PC-9 (cell line): ENCODE measurements at regions not wholly inside any gene's neighbourhood (a gene's known extent, or its start where the extent isn't known, plus 50 kb on each side); places are given as distances from the start of the nearest gene placed in this dataset.

Experiments used
- BruUV-seq: library from RNA; stranded (reverse); fragments of 400-500 nt; replicated peaks from 2 replicates; lab custom pipeline; 2021; lab: Mats Ljungman, UMichigan
- CTCF ChIA-PET: fragments of 300-600 bp; sonication (Branson Sonifier 250); formaldehyde crosslinking; loops from one replicate; lab custom pipeline; 2022; ENCODE audit warnings: antibody characterized with exemption; lab: Charles Lee
- POLR2A ChIA-PET: fragments of 300-600 bp; sonication (Branson Sonifier 250); formaldehyde crosslinking; loops from one replicate; lab custom pipeline; 2022; ENCODE audit warnings: antibody characterized with exemption; ENCODE audit not compliant: unreplicated experiment; lab: Charles Lee
- DNase-seq, 2 experiments: peaks; one replicate each; pipeline versions ENCODE4 v3.0.0 to v3.0.0-alpha.2; 2015 to 2022; ENCODE audit warnings: mixed read lengths in 1 of 2
- H2AFZ ChIP-seq: fragments of 200-600 bp; sonication (generic); 2 replicates; pipeline ENCODE4 v1.8.1; 2017; ENCODE audit warnings: antibody characterized with exemption
- H3F3A ChIP-seq: fragments of 200-600 bp; sonication (generic); 2 replicates; pipeline ENCODE4 v1.8.1; 2017; ENCODE audit warnings: antibody characterized with exemption, mild to moderate bottlenecking, low read depth; ENCODE audit not compliant: insufficient read depth
- H3K27ac ChIP-seq: fragments of 200-600 bp; sonication (generic); 2 replicates; pipeline ENCODE4 v1.6.1; 2016; ENCODE audit warnings: mixed run types
- H3K27me3 ChIP-seq: fragments of 200-600 bp; sonication (generic); 2 replicates; pipeline ENCODE4 v1.6.1; 2016; ENCODE audit warnings: low read depth, mixed run types; ENCODE audit not compliant: insufficient read depth
- H3K36me3 ChIP-seq: fragments of 200-600 bp; sonication (generic); 2 replicates; pipeline ENCODE4 v1.6.1; 2016; ENCODE audit warnings: low read depth, mixed run types
- H3K4me1 ChIP-seq: fragments of 200-600 bp; sonication (generic); replicated peaks from 2 replicates; pipeline ENCODE4 v1.6.1; 2016; ENCODE audit warnings: mixed run types; ENCODE audit not compliant: insufficient read depth
- H3K4me2 ChIP-seq: fragments of 200-600 bp; sonication (generic); 2 replicates; pipeline ENCODE4 v1.6.1; 2017; ENCODE audit warnings: mixed run types
- H3K4me3 ChIP-seq: fragments of 200-600 bp; sonication (generic); 2 replicates; pipeline ENCODE4 v1.6.1; 2016; ENCODE audit warnings: mixed run types
- H3K79me2 ChIP-seq: fragments of 200-600 bp; sonication (generic); 2 replicates; pipeline ENCODE4 v1.6.1; 2017; ENCODE audit warnings: low read depth, mixed run types
- H3K9me2 ChIP-seq: fragments of 200-600 bp; sonication (generic); 2 replicates; pipeline ENCODE4 v1.8.1; 2017; ENCODE audit warnings: mild to moderate bottlenecking; ENCODE audit not compliant: insufficient read depth
- H3K9me3 ChIP-seq: fragments of 200-600 bp; sonication (generic); 2 replicates; pipeline ENCODE4 v1.8.1; 2016; ENCODE audit warnings: low read depth; ENCODE audit not compliant: insufficient read depth
- H4K20me1 ChIP-seq: fragments of 200-600 bp; sonication (generic); 2 replicates; pipeline ENCODE4 v1.8.1; 2017; ENCODE audit not compliant: insufficient read depth
- CTCF ChIP-seq: fragments of 200-600 bp; sonication (generic); conservative IDR thresholded peaks from 2 replicates; pipeline ENCODE4 v1.6.1; 2017; ENCODE audit warnings: mixed run types, antibody characterized with exemption, mild to moderate bottlenecking, moderate library complexity
- EZH2 ChIP-seq: fragments of 200-600 bp; sonication (generic); IDR thresholded peaks from 2 replicates; pipeline ENCODE4 v1.8.0; 2017; ENCODE audit warnings: antibody characterized with exemption, low read depth
- intact Hi-C: fragments of 100-400 bp; cut with micrococcal nuclease; formaldehyde crosslinking; loops from one replicate; pipeline ENCODE4 v1.10.0; 2022; ENCODE audit not compliant: unreplicated experiment

DNA sequence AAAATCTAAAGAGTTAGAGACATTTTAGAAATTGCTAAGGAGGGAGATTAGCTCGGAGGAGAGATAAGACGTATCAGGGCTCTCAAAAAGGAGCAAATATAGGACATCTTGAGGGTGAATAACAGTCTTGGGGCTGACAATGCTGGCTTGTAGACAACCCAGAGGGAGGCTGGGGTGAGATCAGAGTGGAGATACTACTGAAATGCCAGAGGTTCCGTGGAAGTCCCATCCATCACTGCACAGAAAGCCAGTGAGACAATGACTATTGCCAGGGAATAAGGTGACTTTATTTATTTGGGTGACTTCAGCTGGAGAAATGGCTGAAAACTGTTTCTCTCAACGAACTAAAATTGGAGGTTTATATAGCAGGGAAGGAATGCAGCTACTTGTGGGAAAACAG lies 838.1 kb upstream of the AGA start:
- Histone ChIP-seq H3K27me3 (no peaks in the 10 kb centered on the region), H3K9me3 (no peaks in the 10 kb centered on the region), H3K9me2 (no peaks in the 10 kb centered on the region), H4K20me1 (no peaks in the 10 kb centered on the region), H2AFZ (no peak overlapping the region), H3K36me3 (no peaks in the 10 kb centered on the region), H3K79me2 (no peaks in the 10 kb centered on the region), H3K4me1 (no peaks in the 10 kb centered on the region), H3K4me3 (no peak overlapping the region), H3K27ac (no peak overlapping the region), H3K4me2 (no peak overlapping the region), H3F3A (no peaks in the 10 kb centered on the region)
- BruUV-seq, result no TSS peak
- DNase-seq, result no peak
- ChIA-PET POLR2A (no interaction called here), CTCF (no interaction called here)
- TF ChIP-seq EZH2 (no peak), CTCF (no peak)
- intact Hi-C loops, result no loop called here

GRCh38 chr4:178288462-178288861 lies 846.2 kb upstream of the AGA start:
- no peaks in the 10 kb centered on the region for H3K79me2 ChIP-seq
- no TSS peak for BruUV-seq
- no peak overlapping the region for H3K4me3 ChIP-seq
- H4K20me1 ChIP-seq, result no peaks in the 10 kb centered on the region
- H3K36me3 ChIP-seq, result no peaks in the 10 kb centered on the region
- no peaks in the 10 kb centered on the region for H3K27me3 ChIP-seq
- no peak for DNase-seq
- no peaks in the 10 kb centered on the region for H3K4me1 ChIP-seq
- intact Hi-C loops, result no loop called here
- H3K4me2 ChIP-seq, result no peak overlapping the region
- CTCF ChIA-PET, result no interaction called here
- POLR2A ChIA-PET, result no interaction called here
- no peaks in the 10 kb centered on the region for H3K9me3 ChIP-seq
- no peaks in the 10 kb centered on the region for H3F3A ChIP-seq
- no peak for TF ChIP-seq CTCF
- no peak for TF ChIP-seq EZH2
- H2AFZ ChIP-seq, result no peak overlapping the region
- H3K27ac ChIP-seq, result no peak overlapping the region
- no peaks in the 10 kb centered on the region for H3K9me2 ChIP-seq

- H3K4me2 ChIP-seq, result no peak overlapping the region
- no peak overlapping the region for H3K27ac ChIP-seq
- no peak for DNase-seq
- intact Hi-C loops, result no loop called here
- no peaks in the 10 kb centered on the region for H3K4me1 ChIP-seq
- no peaks in the 10 kb centered on the region for H3K36me3 ChIP-seq
- H3K9me2 ChIP-seq, result no peaks in the 10 kb centered on the region
- no peaks in the 10 kb centered on the region for H3K9me3 ChIP-seq
- BruUV-seq, result no TSS peak
- H3F3A ChIP-seq, result no peaks in the 10 kb centered on the region
- H3K27me3 ChIP-seq, result no peaks in the 10 kb centered on the region
- no peak overlapping the region for H3K4me3 ChIP-seq
- H2AFZ ChIP-seq, result no peak overlapping the region
- ChIA-PET POLR2A (no interaction called here), CTCF (no interaction called here)
- TF ChIP-seq EZH2 (no peak), CTCF (no peak)
- H4K20me1 ChIP-seq, result no peaks in the 10 kb centered on the region
- H3K79me2 ChIP-seq, result no peaks in the 10 kb centered on the region
Measured at GRCh38 chr4:178293601-178294000, 851.4 kb upstream of the AGA start.
